ENCODE measurements at regions not wholly inside any gene's neighbourhood (a gene's known extent, or its start where the extent isn't known, plus 50 kb on each side); places are given as distances from the start of the nearest gene placed in this dataset.

GRCh38 chr10:22765660-22766547 lies 51.5 kb upstream of the PIP4K2A start:
- ATAC-seq, result peak; percentile 91
- intact Hi-C loops (cut with DNase I), result no loop called here

GRCh38 chr10:22764639-22765038 lies 50.3 kb upstream of the PIP4K2A start:
- Histone ChIP-seq H3K4me1 (peaks cover 26% of the 10 kb centered on the region), H3K27ac (peak overlapping the region; percentile 42), H3K4me3 (no peak overlapping the region), H3K27me3 (no peaks in the 10 kb centered on the region), H3K9me3 (no peaks in the 10 kb centered on the region), H3K36me3 (no peaks in the 10 kb centered on the region)
- no peak for ATAC-seq
- TF ChIP-seq CTCF (IDR thresholded peaks at IDR 0.05), result no peak
- DNase-seq, result no peak
- intact Hi-C loops (cut with DNase I), result no loop called here

More at GRCh38 chr10:22765660-22766547, 51.5 kb upstream of the PIP4K2A start:
- H3K4me1 ChIP-seq, result peaks cover 26% of the 10 kb centered on the region
- no peaks in the 10 kb centered on the region for H3K27me3 ChIP-seq
- no peak for DNase-seq
- H3K9me3 ChIP-seq, result no peaks in the 10 kb centered on the region
- no peaks in the 10 kb centered on the region for H3K36me3 ChIP-seq
- no peak overlapping the region for H3K27ac ChIP-seq
- TF ChIP-seq CTCF (IDR thresholded peaks at IDR 0.05), result no peak
- H3K4me3 ChIP-seq, result no peak overlapping the region

Measured in upper lobe of right lung (tissue), 1 donor.